GM18519 (cell line): ENCODE measurements at regions not wholly inside any gene's neighbourhood (a gene's known extent, or its start where the extent isn't known, plus 50 kb on each side); places are given as distances from the start of the nearest gene placed in this dataset.
"Not testable (repeated sequence)": the region's sequence is repeated elsewhere in the genome, so short reads cannot be mapped to it uniquely, and the experiment has no call there.

ENCODE experiments used
- ATAC-seq: cut with Tn5 transposase; IDR thresholded peaks from one replicate; pipeline ENCODE4 v1.9.1; 2021; ENCODE audit warnings: mild to moderate bottlenecking, moderate library complexity; ENCODE audit not compliant: unreplicated experiment, low FRiP score

DNA sequence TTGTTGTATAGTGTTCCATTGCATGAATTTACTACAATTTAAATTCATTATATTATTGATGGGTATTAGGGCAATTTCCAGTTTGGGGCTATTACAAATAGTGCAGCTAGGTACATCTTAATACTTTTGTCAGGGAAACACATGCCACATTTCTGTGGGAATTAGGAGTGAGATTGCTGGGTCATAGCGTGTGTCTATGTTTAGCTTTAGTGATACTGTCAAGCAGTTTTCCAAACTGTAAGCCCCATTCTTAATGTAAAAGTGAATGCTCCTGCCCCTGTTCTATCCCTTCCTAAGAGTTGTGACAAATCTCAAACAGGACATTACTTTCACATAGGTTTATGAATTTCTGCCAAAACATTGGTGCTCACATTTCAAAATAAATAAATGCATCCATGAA, 184.5 kb upstream of the ANKRD28 start:
- ATAC-seq = no peak

GRCh38 chr3:15982667-15983196, 185.0 kb upstream of the ANKRD28 start:
- ATAC-seq = no peak

- no peak for ATAC-seq
Measured at GRCh38 chr3:15983232-15983631, 185.5 kb upstream of the ANKRD28 start.

- no peak for ATAC-seq
Measured at GRCh38 chr3:15983693-15984092, 185.9 kb upstream of the ANKRD28 start.

DNA sequence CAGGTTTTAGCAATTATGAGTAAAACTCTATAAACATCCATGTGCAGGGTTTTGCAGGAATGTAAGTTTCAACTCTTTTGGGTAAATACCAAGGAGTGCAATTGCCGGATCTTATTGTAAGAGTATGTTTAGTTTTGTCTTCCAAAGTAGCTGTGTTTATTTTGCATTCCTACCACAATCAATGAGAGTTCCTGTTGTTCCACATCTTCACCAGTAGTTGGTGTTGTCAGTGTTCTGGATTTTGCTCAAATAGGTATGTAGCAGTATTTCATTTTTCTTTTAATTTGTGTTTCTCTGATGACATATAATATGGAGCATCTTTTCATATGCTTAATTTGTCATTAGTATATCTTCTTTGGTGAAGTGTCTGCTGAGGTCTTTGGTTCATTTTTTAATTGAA, 185.1 kb upstream of the GALNT15 start:
- ATAC-seq = no peak

GRCh38 chr3:15993660-15994059, 180.8 kb upstream of the GALNT15 start:
- ATAC-seq = not testable (repeated sequence)

DNA sequence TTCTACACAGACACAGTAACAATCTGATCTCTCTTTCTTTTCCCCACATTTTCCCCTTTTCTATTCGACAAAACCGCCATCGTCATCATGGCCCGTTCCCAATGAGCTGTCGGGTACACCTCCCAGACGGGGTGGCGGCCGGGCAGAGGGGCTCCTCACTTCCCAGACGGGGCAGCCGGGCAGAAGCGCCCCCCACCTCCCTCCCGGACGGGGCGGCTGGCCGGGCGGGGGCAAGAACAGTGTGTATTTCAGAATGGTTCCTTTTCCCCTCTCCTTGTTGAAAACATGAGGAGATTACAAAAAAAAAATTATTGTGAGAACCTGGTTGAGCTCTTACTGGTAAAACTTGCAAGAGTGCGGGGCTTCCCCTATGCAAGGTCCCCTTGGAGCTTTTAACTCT, 178.0 kb upstream of the GALNT15 start:
- not testable (repeated sequence) for ATAC-seq

GRCh38 chr3:15997274-15997943, 177.1 kb upstream of the GALNT15 start:
- peak; percentile 86 for ATAC-seq

DNA sequence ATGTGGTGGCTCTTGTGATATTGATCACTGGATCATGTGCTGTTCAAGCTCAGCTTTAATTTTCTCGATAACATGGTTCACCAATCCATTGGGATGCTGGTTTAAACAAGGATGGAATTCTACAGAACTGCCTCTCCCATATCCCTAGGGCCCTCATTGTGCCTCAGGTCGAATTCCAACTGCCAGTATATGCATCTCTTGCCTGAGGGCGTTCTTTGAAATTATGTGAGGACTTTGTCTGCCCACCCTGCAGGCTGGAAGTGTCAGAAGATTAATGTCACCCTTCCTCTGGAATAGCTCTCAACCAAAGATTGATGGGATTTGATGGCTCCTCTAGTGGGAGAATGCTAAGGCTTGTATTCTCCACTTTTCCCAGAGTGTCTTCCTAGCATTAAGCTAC, 175.6 kb upstream of the GALNT15 start:
- no peak for ATAC-seq

DNA sequence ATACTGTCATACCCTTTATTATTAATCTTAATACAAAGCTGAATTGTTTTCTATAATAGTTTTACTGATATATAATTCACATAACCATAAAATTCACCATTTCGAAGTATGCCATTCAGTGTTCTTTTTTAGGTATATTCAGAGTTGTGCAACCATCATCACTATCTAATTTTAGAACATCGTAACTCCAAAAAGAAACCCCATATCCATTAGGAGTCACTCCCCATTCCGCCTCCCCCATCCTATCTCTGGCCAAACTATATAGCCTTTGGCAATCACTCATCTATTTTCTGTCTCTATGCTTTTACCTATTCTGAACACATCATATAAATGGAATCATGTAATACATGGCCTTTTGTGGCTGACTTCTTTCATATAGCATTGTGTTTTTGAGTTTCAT, 169.7 kb upstream of the GALNT15 start:
- no peak for ATAC-seq

DNA sequence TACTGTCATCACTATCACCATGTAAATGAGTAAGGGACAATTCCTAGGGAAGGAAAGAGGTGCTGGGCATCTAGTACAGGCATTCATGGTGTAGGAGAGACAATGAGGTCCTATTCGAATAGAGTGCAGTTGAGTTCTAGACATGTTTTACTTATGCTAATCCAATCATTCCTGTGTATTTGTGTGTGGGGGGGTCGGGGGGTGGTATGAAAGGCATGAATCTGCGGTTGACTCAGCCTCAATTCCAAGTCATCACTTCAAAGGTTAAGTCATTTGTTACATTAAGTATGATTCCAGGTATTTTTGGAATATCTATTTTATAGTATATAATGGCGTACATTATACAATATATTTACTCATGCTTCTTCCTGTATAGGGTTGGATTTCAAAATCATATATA, 163.1 kb upstream of the GALNT15 start:
- no peak for ATAC-seq

GRCh38 chr3:16012086-16012485, 162.4 kb upstream of the GALNT15 start:
- no peak for ATAC-seq

GRCh38 chr3:16013568-16013967, 160.9 kb upstream of the GALNT15 start:
- no peak for ATAC-seq

GRCh38 chr3:16021801-16022200, 152.7 kb upstream of the GALNT15 start:
- not testable (repeated sequence) for ATAC-seq

DNA sequence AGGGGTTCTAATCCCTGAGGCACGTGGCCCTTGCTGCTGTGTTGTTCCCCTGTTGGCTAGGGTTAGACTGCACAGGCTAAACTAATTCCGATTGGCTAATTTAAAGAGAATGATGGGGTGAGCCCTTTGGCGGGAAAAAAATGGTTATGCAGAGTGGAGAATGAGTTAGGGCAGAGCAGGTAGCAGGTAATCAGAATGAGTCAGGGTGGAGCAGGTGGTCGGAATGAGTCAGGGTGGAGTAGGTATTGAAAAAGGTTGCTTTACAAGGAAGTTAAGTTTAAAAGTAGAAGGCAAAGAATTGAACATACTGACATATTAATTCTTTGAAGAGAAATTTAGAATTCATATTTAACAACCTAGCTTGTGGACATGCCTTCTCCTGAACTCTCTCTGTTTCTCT, 150.6 kb upstream of the GALNT15 start:
- ATAC-seq = not testable (repeated sequence)

GRCh38 chr3:16024548-16024947, 149.9 kb upstream of the GALNT15 start:
- ATAC-seq = no peak

- no peak for ATAC-seq
Measured at GRCh38 chr3:16026753-16027152, 147.7 kb upstream of the GALNT15 start.

DNA sequence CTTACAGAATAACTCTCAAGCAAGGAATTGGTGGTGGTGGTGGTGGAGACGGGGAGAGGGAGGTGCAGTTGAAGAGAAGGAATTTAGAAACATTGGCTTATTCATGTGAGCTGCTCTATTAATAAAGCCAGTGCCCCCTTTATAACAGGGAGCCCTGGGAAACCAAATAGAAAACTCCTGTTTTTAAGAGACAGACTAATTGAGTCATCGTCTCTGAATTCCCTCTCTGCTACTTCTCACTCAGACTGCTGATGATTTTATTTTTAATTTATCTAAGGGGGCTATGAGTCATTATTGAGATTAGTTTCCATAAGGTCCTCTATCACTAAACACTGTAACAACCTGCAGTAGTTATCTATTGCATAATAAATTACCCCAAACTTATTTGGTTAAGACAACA, 145.9 kb upstream of the GALNT15 start:
- no peak for ATAC-seq

GRCh38 chr3:16030342-16030741, 144.1 kb upstream of the GALNT15 start:
- ATAC-seq = no peak

DNA sequence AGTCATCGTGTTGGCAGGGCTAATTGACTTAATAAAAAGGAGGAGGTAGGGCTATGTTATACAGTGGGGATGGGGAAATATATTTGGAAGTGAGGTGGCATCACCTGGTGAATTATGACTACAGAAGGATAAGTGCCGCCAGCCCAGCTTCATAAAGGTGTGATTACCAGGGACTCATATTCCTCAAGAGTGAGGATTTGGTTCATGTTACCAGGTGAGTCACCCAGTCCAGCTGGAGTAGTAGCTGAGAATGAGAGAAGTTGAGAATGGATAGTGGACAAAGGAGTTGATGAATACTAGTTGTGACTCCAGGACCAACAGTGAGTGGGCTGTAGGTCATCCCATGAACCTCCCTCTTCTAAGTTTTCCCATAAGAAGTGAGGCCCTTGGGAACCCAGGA, 143.0 kb upstream of the GALNT15 start:
- no peak for ATAC-seq

DNA sequence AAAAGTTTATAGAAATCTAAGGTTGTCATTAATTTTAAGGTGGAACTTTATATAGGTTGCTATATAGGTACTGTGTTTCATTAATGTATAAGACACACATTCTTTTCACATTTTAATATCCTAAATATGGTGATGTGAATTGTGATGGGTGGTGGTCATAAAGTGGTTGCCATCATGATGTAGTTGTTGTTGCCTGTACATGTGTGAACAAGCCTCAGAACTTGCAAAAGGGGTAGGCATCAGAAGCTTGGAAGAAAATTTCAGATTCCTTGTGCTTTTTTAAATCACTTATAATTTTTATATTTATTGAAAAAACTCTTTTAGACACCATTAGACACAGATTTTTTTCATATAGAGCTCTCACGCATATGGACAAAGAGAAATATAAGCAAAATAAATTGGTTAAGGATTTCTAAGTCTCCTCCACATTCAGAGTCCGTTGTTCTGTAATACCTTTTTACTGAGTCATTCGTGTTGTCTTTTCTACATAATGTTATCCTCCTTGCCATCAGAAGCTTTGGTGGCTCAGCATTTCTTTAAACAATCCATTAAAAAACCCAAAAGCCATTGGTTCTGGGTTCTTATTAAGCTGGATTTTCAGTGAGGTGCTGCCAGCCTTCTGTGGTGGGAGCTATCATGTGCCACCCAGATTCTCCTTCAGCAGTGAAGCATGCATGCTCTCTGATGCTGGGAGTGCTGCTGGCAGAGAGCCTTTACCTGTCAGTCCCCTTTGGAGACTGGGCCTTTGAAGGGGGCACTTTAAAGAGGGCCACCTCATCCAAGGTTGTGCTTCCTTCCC, 140.4 kb upstream of the GALNT15 start:
- no peak for ATAC-seq

- ATAC-seq = no peak
Measured at GRCh38 chr3:16040991-16041390, 133.5 kb upstream of the GALNT15 start.
